Stimulated activated CD4-positive, alpha-beta T cell treated with anti-CD3 and anti-CD28 coated beads, Interleukin-15, amount 100 ng/mL, for 1 hour (primary cell): ENCODE measurements at regions not wholly inside any gene's neighbourhood (a gene's known extent, or its start where the extent isn't known, plus 50 kb on each side); places are given as distances from the start of the nearest gene placed in this dataset.

ENCODE experiments used
- DNase-seq, 2 donors: peaks; one replicate each; pipeline ENCODE4 v3.0.0-alpha.2; 2020; ENCODE audit warnings: low read depth in 1 of 2, low spot score in 1 of 2

GRCh38 chr13:70911286-70911685, 803.0 kb upstream of the KLHL1 start:
- no peak for DNase-seq

- DNase-seq = no peak
Measured at GRCh38 chr13:70908795-70909194, 800.5 kb upstream of the KLHL1 start.

DNA sequence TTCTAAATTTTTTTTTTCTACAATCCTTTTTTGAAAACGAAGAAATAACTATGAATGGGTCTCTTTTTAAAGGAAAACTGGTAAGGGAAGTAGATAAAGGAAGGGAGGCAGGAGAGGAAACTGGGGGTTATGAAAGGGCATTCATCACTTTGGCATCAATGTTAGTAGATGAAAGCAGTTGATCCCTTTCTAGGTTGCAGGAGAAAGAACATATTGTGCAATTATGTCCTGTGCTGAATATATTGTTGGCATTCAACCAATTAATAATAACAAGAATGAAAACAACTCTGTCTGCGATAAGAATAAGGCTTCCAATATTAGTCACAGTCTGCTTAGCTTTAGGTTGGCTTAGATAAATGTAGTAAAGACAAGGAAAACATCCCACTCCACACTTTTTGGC, 796.8 kb upstream of the KLHL1 start:
- DNase-seq = no peak

DNA sequence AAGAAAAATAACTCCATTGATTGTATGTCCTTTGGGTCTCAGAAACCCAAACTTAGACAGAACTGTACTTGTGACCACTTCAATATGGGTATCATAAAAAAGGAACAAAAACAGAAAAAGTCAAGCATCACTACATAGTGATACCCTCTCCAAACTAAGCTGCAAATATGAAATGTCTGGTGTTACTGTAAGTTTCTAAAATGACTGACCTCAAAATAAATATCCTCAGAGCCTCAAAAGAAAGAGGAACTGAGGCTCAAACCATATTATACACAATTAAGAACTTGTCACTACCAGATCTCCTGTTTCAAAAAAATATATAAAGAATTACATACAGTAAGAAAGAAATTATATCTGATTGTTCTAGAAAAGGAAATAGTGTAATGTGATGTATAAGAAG, 787.9 kb upstream of the KLHL1 start:
- no peak for DNase-seq

- no peak for DNase-seq
Measured at GRCh38 chr13:70895599-70895998, 787.3 kb upstream of the KLHL1 start.

DNA sequence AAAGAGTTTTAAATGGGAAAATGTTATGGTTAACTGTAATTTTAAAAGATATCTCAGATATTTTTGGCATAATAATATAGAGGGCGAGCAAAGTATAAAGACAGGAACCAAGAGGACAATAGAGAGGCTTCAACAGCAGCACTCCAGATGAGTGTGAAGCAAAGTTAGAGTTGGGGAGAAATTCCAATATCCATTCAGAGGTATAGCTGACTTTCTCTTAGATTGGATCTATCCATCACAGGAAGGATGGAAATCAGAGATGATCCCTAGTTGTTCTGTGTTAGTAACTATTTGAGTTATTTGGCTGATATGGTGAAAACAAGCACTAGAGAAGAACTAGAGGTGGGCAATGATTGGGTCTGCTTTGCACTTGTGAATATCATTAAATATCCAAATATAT, 786.0 kb upstream of the KLHL1 start:
- DNase-seq = no peak

GRCh38 chr13:70893832-70894231, 785.6 kb upstream of the KLHL1 start:
- no peak for DNase-seq

DNA sequence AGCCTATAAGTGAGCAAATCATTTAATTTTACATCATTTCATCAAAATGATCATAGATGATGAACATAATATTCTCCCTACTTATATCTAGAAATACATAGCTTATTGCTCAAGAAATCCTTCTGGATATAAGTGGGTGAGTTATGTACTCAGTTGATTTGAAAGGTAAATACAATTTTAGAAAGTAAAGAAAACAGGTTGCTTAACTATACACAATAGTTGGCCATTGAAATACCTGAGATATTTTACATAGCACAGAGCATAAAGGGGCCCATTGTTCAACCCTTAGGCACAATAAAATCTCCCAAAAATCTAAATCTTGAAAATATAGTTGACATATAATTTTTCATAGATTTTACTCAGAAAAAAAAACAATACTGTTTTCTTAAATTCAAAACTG, 782.0 kb upstream of the KLHL1 start:
- no peak for DNase-seq

DNA sequence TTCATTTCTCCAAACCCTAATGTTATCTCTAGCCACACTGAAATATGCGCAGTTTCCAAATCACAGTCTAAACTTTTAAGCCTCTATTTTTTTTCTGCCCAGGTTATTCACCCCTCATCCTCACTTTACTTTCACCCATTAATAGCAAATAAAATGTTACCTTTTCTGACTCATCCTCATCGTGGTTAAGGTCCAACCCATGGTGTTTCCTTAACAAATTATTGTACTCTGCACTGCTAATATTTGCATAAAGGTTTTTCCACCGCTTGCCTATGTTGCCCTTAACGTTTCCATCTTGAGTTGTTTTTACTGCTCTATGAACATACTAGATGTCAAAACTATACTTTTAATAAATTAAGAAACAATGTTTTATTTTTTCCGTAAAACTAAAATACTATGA, 780.9 kb upstream of the KLHL1 start:
- no peak for DNase-seq

- no peak for DNase-seq
Measured at GRCh38 chr13:70884196-70884595, 775.9 kb upstream of the KLHL1 start.

GRCh38 chr13:70874636-70875035, 766.4 kb upstream of the KLHL1 start:
- DNase-seq = no peak

- DNase-seq = no peak
Measured at GRCh38 chr13:70864731-70865130, 756.5 kb upstream of the KLHL1 start.

DNA sequence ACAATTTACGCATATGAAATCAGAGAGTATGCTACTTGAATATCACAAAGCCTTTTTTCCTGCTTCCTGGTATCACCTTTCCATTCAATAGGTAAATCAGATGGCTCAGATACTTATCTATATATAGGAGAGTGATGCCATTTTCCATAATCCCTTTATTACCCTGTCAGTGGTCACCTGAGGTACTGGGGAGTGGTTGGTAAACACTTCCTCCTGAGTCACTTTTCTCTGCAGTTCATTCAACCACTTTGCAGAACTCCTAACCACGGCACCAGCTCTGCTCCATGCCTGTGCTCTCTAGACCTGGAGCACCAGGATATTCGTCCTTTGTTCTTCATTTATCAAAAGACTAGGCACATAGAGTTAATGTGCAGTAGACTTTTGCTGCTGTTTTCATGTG, 748.5 kb upstream of the KLHL1 start:
- no peak for DNase-seq

DNA sequence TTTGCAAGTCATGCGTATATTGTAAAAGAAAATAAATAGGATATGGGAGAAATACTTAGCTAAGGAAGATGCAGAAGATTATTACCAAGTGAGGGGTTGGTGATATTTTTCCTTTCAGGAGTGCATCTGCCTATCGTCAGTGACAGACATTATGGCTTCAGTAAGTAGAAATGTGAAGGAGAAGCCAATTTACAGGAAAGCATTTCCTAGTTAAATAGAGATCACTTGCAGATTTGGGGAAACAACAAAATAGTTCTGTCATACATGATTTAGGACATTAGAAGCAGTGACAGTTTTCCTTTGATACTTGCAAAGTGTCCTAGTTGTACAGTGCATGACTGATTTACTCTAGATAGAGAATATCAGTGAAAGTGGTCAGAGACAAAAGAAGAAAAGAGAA, 747.8 kb upstream of the KLHL1 start:
- DNase-seq = no peak

DNA sequence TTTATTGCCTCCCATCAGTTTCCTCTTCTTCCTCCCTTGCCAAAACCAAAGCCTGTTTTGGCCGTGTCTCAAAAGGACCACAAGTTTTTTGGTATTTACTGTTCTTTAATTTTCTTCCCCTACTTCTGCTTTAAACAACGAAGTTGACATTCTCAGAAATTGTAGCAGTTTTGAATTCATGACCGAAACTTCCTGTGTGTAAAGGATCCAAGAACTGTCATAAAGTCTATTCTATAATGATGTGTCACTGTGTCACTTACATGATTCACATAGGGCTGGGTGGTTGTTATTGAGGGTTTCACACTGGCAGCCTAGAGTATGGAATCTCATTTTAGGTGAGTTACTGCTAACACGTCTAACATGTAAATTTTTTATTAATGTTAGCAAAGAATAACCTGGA, 741.0 kb upstream of the KLHL1 start:
- DNase-seq = no peak

DNA sequence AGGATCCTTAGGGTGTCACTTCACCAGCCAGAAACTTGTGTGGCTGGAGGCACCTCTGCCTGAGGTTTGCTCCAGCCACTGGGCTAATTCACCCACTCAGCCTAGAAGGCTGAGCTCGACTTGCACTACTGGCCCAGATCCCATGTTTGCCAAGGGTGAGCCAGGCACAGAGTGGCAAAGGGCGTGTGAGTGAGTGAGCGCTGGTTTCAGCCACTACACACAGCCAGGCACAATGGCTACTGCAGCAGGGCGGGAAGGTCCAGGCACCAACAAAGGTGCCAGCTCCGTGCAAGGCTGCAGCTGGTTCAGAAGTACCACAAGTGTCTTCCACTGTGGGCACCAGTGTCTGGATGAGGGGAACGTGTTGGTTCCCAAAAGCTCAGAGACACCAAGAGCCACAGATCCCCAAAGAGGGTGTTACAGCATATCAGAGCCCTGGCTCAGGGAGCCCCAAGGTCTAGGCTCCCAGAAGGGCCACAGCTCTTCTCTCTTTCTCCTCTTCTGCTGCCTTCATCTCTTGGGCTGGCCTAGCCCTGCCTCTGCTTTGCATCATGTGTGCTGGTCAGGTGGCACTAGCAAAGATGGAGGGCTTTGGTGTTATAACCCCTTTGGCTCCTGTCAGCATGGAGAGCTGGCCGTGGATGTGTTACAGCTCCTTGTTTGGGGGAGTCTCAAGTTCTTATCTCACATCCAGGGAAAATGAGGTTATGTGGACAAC, 736.3 kb upstream of the KLHL1 start:
- DNase-seq = no peak

- no peak for DNase-seq
Measured at GRCh38 chr13:70842062-70842644, 733.9 kb upstream of the KLHL1 start.

- DNase-seq = no peak
Measured at GRCh38 chr13:70841240-70842061, 733.2 kb upstream of the KLHL1 start.

GRCh38 chr13:70835371-70835770, 727.1 kb upstream of the KLHL1 start:
- no peak for DNase-seq

- no peak for DNase-seq
Measured at GRCh38 chr13:70829748-70830147, 721.5 kb upstream of the KLHL1 start.

DNA sequence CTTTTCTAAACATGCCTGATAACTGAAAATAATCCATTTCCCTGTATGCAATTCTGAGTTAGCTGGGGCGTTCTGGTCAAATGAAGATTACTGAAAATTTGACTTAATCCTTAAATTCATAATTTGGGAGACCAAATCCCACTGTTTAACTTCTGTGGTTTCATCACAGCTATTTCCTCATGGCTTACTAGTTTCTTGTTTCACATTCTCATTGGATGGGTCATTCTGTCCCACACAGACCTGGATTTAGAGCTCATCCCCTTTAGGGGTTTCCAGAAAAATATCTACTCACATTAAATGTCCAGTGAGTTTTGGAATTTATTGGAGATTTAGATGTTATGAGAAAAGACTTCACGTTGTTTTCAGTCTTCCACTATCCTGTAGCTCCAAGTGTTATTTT, 709.3 kb upstream of the KLHL1 start:
- no peak for DNase-seq

- no peak for DNase-seq
Measured at GRCh38 chr13:70816853-70817252, 708.6 kb upstream of the KLHL1 start.
